GM19395 (cell line): ENCODE measurements at regions not wholly inside any gene's neighbourhood (a gene's known extent, or its start where the extent isn't known, plus 50 kb on each side); places are given as distances from the start of the nearest gene placed in this dataset.

Experiments
- ATAC-seq: cut with Tn5 transposase; IDR thresholded peaks from one replicate; pipeline ENCODE4 v1.9.1; 2021; ENCODE audit warnings: mild to moderate bottlenecking, moderate library complexity; ENCODE audit not compliant: unreplicated experiment

DNA sequence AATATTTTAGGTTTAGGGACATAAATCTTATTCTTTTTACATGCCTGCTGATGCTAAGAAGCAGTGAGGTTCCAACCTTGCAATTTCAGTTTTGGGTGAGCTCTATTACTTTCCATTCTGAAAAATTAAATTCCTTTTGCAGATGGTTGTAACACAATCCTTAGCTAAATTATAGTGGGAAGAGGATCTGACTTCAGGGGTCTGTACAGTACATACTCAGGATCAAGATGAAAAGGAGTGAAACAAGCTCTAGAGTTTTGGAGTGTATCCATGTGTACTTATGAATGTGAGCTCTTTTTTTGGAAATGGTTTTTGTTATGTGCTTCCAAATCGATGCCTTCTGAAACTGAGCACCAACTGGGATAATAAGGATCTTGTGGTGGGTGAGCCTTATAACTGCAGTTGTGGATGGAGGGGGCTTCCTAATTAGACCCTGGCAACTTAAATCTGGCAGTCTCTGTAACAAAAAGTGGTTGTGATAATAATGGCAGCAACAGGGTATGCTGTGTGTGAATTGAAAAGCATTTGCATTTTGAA is 218.8 kb upstream of the MAP3K7 start:
- ATAC-seq, result no peak

DNA sequence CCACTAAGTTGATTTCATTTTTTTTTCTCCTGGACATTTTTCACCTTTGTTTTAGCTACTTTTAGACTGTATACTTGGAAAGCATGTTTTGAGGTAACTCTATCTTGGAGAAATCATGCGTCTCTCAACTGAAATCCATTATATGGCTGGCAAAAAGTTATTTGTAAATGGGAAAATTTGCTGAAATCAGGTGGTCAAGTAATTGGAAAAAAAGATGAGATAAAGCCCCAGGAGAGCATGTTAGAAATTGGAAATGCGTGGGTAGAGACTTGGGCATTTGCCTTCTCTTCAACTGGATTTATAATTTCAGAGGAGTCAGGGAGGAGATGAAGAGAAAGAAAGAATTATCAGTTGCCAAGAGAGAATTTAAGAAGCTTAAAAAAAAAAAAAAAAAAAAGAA is 217.1 kb upstream of the MAP3K7 start:
- no peak for ATAC-seq

DNA sequence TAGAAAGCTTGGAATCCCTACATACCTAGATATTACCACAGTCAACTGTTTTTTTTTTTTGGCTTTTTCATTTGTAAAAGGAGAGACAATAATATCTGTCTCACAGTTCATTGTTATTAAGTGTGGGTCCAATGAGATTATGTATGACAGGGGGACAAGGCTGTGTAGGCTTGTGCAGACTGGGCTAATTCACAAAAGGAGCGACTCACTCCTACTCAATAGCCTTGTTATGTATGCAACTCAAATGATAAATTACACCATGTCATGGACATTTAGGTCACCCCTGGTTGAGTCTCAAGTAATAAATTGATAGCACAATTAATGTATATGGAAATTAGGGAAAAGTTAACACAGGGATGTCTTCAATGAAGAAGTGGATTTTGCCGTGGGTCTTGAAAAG is 208.2 kb upstream of the MAP3K7 start:
- ATAC-seq, result no peak

DNA sequence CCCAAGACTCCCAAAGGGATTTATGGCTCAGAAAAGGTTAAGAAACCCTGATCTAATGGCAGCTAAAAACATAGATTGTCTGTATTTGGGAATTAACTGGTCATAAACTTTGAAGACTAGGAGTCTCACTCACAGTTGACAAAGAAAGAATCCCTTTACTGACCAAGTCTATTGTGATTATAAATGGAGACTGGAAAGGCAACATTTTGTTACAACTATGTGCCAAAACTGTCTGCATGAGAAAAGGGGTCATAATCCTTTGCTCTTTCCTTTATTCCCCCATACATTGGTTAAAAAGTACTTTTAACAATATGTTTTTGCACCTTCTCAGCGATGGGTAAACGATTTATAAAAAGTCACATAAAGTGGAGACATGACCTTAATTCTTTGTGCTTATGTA is 206.9 kb upstream of the MAP3K7 start:
- no peak for ATAC-seq

DNA sequence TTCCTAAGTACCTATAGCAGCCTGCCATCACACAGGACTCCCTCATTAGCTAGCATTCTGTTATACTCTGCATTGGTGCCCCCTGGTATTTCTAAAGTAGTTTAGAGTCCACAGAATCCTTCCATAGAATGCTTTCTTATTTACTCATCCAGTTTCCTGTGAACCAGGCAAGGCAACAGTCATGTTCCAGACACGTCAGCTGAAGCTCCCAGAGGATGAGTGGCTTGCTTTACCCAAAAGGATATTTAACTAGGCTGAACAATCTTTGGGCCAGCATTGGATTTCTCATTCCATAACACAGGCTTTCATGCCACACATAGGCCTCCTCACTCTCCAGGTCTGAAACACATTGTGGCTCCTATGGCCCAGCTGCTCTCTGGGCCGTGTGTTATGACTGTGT is 203.8 kb upstream of the MAP3K7 start:
- ATAC-seq, result no peak

DNA sequence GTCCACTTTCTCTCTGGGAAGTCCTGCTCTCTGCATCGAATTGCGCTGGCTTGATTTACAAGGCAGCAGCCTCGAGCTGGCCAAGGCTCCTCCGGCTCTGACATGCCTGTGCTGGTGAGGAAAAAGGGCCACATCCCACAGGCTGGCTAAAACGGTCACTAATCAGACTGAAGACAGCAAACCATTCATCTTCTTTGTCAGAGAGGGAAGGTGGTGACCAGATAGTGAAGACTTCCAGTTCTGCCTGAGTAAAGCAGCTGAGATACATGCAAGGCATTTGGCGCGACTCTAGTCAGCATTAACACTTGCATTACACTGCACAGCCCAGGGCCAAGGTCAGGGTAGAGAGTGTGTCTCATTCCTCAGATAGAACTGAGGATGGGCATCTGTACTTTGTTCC is 203.2 kb upstream of the MAP3K7 start:
- ATAC-seq, result no peak

DNA sequence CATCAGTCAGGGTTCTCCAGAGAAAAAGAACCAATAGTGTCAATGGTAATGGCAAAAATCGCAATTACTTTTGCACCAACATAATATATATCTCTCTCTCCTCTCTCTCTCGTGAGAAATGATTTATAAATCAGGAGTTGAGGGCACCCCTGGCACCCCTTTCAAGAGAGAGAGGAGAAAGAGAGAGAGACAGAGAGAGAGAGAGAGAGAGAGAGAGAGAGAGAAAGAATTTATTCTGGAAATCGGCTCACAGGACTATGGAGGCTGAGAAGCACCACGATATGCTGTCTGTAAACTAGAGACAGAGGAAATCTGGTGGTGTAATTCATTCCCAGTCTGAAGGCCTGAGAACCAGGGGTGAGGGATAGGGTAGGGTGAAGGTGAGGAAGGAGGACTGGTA is 201.9 kb upstream of the MAP3K7 start:
- no peak for ATAC-seq

DNA sequence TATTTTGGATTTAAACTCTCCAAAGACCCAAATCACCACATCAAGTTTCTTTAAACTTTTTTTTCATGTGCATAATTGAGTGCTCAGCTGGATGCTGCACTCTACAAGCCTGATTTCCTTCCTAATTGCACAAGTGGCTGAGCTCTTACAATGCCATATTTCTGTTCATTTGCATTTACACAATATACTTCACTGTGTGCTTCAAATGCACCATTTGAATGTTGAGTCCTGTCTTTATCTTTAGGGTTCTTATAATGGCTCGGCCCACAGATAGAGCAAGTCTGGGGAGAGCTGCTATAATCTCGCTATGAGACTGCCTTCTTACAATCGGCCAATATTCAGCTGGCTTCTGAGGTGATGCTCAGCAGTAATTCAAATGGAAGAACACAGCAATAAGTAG is 200.6 kb upstream of the MAP3K7 start:
- ATAC-seq, result no peak

DNA sequence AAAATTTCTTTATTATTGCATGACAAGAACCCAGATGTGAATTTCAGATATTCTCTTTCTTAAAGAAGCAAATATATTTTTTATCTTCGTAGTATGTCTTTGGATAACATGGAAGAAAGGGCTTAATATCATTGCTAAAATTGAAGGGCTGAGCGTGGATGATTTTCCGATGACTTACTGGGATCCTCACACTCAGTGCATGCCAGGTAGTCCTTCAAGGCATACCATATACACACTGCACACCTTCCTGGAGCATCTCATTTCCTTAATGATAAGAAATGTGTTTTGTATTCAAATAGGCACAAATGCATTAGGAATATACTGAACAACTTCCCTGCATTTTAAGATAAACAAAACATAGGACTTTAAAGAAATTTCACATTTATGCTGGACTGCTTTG is 193.9 kb upstream of the MAP3K7 start:
- no peak for ATAC-seq

DNA sequence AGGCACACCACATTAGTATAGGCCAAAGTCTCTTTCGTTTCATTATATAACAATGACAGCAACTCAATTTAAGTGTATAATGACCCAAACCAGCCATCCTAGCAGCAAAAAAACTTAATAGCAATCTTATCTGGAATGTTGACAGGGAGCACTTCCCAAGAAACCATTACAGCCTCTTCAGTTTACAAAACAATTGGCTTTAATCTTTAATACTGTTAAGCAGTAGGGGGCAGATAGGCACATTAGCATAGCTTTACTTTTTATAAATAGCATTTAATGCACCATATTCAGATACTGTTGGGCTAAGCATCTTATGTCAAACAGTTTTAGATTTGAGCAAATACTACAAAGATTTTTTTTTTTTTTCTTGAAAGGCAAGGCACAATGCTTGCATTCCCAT is 193.3 kb upstream of the MAP3K7 start:
- no peak for ATAC-seq

DNA sequence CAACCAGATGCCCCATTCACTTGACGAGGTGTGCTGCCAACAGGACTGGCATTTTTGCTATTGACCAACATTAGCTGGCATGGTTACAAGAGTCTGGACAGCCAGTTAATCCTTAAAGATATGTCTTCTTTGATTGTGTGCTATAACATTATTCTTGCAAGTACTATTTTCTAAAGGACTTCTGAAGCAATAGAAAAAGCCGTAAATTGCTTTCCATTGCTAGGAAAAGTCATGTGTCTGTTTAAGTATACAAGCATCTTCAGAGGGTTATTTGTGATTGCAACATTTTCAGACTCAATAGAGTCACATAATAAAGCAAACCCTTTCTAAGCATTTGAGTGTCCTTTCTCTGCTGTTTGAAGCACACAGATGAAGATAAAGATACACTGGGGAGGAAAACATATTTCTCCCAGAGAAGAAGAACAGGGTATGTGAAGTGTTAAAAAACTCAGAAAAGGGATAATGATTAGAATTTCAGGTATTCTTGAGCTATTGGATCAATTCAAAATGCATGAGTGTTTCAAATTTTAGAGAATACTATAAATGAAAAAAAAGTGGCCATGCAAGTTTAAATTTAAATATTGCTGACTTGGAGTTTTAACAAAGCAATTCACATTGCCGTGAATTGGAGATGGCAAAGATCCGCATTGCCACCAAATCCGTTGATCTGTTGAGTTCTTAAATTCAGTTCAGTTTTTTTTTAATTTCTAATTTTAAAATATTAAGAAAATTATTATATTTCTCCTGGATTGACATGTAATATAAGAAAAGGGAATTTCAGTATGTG is 191.7 kb upstream of the MAP3K7 start:
- ATAC-seq, result no peak

DNA sequence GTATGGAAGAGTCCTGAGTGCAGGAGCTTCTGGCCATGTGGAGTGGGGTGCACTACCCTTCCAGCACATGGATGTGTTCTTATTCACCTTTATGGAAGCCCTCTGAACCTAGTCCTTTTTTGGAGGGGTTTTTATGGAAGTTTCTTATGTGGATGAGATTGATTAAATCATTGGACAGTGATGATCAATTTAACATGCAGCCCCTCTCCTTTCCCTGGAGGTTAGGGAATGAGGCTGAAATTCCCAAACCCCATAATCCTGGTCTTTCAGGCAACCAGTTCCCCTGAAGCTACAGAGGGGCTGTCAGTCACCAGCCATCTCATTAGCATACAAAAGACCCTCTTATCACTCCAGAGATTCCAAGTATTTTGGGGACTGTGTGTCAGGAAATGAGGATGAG is 183.9 kb upstream of the MAP3K7 start:
- ATAC-seq, result no peak

DNA sequence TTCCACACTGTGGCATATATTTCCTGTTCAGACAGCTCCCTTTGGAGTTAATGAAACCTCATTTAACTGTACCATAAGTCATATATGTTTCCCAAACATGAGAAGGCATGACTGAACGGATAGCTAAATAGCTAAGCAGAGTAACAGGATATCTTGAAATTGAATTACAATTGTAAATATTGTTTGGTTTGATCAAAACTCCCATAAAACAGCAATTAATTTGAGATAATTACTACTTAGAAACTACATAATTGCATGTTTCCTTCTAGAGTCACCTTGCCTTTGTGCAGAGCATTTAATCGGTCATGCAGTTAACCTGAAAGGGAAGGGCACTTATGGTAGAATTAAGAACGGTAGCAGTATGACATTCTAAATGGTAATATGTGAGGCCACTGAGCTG is 179.0 kb upstream of the MAP3K7 start:
- no peak for ATAC-seq

DNA sequence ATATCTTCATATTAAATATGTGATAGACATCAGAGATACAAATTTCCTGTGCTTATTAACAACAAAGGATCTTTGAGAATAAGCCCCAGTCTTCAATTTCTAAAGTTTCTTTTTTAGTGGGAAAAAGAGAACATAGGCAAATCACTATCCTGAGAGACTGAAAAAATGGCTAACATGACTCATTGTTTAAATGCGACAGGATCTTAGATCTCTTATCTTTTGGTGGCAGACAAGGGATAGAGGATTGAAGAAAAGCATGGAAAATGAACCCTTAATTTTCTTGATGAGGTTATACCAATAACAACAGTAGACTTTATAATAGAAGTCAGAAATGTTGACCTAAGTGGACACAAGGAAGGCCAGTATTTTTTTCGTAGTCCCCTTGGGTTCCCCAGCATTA is 178.6 kb upstream of the MAP3K7 start:
- no peak for ATAC-seq

DNA sequence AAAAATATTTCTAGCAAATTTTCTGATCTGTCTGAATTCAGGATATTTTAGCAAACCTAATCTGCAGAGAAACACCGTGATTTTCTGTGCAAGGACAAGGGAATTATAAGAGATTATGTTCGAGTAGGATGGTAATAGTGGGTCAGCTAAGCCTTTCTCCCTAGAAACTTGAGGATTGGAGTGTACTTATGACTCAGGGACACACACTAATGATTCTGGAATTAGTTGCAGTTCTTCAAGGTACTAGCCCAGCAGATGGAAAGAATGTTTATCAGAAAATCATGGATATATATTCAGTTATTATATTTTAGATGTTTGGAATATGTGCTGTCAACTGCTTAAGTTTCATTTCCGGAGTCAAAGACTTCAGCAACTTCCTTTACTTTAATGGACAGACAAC is 177.1 kb upstream of the MAP3K7 start:
- no peak for ATAC-seq

DNA sequence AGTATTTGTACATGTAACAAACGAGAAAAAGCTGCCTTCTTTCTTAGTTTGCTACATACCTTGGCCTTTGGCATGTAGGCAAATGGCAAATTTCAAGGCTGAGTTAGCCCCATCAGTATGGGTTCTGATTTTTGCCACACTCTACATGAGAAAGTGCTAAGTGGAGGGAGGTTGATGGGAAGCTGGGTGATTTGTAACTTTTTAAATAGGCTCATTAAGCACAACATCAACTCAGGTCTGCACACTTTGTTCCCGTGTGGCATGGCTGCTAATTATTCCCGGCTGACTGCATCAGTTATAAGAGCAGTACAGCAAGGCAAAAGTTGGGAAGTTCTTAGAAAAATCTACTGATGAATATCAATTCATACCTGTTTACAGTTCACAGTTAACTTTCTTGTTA is 172.8 kb upstream of the MAP3K7 start:
- no peak for ATAC-seq

DNA sequence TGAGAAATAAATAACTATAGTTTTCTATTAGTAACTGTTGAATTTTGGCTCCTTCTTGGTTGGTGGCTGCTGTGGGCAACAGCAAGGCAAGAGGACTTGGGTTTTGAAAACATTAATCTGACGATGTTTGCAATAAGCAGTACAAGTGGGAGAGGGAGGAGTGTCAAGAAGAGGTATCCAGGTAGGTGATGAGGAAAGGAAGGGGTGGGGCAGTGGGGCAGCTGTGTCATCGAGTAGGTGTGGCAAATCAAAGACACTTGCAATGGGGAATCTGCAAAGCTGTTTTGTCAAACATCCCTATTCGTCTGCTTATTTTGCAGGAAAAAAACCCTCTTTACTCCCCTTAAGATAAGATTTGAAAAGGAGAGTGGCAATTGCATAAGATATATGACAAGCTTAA is 171.9 kb upstream of the MAP3K7 start:
- ATAC-seq, result no peak

DNA sequence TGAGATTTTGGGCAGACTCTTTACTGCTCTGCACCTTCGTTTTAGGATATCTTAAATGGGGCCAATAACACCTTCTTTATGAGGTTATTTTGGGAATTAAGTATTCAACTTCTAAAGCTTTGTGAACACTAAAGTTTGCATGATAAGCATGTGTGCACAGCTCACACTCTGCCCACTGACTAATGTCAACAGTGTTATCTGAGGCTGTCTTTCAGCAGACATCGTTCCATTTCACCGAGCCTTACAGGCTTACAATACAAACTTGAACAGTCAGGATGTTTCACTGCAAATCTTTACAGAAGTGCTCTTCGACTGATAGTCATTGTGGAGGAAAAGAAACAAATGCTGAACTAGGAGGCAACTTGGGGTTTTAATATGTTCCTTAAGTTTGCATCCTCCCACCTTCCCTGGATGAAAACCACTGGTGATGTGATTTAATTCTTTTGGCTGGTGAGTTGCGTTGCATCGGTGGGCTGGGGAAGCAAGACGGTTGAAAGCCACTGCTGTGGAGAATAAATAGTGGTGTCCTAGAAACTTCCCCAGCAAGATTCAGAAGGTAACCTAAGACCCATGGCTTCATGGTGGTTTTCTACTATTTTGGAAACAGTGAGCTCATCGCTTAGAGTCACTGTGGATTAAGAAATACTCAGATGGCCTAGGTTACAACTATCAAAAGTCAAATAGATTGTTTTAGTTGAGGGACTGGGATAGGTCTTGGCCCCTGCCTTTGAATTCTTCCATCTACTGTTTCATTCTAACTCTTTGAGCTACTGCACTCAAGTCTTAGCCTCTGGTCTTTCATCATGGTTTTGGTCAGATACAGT is 167.2 kb upstream of the MAP3K7 start:
- no peak for ATAC-seq

DNA sequence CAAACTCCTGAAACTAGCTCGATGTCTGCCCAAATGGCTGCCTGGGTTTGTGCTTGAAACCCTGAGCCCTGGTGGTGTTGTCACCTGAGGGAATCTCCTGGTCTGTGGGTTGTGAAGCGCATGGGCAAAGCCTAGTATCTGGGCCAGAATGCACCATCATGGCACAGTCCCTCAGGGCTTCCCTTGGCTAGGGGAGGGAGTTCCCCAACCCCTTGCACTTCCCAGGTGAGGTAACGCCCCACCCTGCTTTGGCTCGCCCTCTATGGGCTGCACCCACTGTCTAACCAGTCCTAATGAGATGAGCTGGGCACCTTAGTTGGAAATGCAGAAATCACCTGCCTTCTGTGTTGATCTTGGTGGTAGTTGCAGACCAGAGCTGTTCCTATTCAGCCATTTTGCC is 152.9 kb upstream of the MAP3K7 start:
- ATAC-seq, result no peak

DNA sequence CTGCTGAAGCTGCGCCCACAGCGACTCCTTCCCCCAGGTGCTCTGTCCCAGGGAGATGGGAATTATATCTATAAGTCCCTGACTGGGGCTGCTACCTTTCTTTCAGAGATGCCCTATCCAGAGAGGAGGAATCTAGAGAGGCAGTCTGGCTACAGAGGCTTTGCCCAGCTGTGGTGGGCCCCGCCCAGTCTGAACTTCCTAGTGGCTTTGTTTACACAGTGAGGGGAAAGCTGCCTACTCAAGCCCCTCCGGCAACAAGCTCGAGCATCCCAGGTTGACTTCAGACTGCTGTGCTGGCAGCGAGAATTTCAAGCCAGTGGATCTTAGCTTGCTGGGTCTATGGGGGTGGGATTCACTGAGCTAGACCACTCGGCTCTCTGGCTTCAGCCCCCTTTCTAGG is 152.5 kb upstream of the MAP3K7 start:
- no peak for ATAC-seq

DNA sequence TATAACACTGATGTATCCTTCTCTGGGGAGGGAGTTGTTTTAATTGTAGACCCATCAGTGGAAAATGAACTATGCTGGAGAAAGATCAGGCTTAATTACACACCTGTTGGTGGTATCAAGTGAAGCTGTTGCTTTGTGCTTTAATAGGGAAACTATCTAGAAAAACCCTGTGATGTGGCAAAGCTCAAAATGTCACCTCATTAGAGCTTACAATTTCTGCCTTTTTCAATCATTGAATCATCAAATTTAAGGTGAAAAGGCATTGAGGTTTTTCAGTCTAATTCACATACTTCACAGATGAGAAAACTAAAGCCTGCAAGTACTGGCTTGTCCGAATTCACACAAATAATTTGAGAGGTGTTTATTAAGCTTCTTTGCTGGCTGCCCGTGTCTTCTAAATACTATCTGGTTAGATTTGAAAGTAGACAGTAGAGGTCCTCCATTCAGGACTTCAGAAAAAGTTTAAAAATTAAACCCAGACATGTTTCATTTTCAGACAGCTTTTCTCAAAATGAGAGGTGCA is 143.3 kb upstream of the MAP3K7 start:
- peak; percentile 93 for ATAC-seq

DNA sequence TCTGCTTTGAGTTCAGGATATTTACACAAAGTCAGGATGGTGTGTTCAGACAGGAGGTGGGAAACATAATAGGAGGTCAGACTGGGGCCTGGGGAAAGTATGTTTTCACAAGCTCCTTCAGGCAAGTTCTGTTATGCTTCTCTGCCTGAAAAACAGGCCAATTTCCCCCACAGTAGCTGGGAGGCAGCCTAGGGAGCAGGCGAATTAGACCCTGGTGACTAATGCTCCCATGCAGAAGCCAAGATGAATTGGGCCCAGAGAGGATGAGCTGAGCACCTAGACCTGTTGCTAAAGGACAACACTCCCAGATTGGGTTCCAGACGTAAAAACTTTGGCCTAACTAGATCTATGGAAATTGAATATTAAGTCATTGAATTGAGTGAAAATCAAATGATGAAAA is 142.2 kb upstream of the MAP3K7 start:
- no peak for ATAC-seq
